ENCODE measurements at regions not wholly inside any gene's neighbourhood (a gene's known extent, or its start where the extent isn't known, plus 50 kb on each side); places are given as distances from the start of the nearest gene placed in this dataset.

DNA sequence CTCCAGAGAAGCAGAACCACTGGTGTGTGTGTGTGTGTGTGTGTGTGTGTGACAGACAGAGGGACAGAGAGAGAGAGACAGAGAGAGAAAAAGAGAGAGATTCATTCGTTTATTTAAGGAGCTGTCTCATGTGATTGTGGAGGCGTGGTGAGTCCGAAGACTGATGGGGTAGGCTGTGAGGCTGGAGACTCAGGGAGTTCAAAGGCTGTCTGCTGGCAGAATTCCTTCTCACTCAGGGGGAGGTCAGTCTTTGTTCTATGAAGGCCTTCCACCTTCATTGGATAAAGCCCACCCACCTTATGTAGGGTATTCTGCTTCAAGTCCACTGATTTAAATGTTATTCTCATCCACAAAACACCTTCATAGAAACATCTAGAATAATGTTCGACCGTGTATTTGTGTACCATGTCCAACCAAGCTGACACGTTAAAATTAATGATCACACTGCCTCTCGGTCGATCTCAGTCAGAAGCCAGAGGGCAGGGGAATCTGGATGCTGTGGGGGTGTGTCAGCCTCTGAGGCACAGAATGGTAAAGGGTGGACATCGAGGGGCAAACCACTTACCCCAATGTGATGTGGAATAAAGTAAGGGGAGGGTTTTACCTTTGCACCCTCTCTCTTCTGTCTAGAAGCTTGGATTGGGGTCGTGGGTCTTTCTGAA is 275.6 kb downstream of the SLC4A3 start:
- H3K9me3 ChIP-seq (ENCODE audit: control insufficient read depth in 5 of 5, low read length in 5 of 5), result no peaks in the 10 kb centered on the region

DNA sequence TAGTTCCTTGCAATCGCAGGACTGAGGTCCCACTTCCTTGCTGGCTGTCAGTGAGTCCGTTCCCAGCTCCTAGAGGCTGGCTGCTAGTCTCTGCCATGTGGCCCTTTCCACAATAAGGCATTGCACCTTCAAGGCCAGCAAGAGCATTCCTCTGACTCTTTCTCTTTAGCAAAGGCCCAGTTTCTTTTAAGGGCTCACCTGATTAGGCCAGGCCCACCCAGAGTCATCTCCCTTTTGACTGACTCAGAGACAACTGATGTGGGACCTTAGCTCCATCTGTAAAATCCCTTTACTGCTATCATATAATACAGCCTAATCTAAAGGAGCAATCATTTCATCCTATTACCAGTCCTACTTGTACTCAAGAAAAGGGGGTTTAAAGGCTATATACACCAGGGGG is 278.2 kb downstream of the SLC4A3 start:
- no peak overlapping the region for H3K9ac ChIP-seq (ENCODE audit: low read length in 5 of 5)
- no peaks in the 10 kb centered on the region for H3K4me1 ChIP-seq (ENCODE audit: control insufficient read depth in 5 of 5, insufficient read depth in 5 of 5, low read length in 5 of 5)
- H3K9me3 ChIP-seq (ENCODE audit: control insufficient read depth in 5 of 5, low read length in 5 of 5), result no peaks in the 10 kb centered on the region
- H3K27ac ChIP-seq (ENCODE audit: low read depth, low read length), result no peak overlapping the region
- H3K27me3 ChIP-seq (ENCODE audit: control insufficient read depth in 5 of 5, insufficient read depth in 4 of 5, low read length in 5 of 5), result no peaks in the 10 kb centered on the region
- no peak overlapping the region for H3K4me3 ChIP-seq (ENCODE audit: low read depth in 1 of 5, low read length in 5 of 5)
- H3K36me3 ChIP-seq (ENCODE audit: control insufficient read depth in 5 of 5, insufficient read depth in 5 of 5, low read length in 5 of 5), result no peaks in the 10 kb centered on the region

More for the DNA sequence above, 275.6 kb downstream of the SLC4A3 start:
- Histone ChIP-seq H3K4me3 (ENCODE audit: low read depth in 1 of 5, low read length in 5 of 5) (no peak overlapping the region), H3K27me3 (ENCODE audit: control insufficient read depth in 5 of 5, insufficient read depth in 4 of 5, low read length in 5 of 5) (no peaks in the 10 kb centered on the region), H3K4me1 (ENCODE audit: control insufficient read depth in 5 of 5, insufficient read depth in 5 of 5, low read length in 5 of 5) (no peaks in the 10 kb centered on the region), H3K27ac (ENCODE audit: low read depth, low read length) (no peak overlapping the region), H3K9ac (ENCODE audit: low read length in 5 of 5) (no peak overlapping the region), H3K36me3 (ENCODE audit: control insufficient read depth in 5 of 5, insufficient read depth in 5 of 5, low read length in 5 of 5) (no peaks in the 10 kb centered on the region)

GRCh38 chr2:219906114-219907010 is 278.9 kb downstream of the SLC4A3 start:
- H3K4me1 ChIP-seq (ENCODE audit: control insufficient read depth in 5 of 5, insufficient read depth in 5 of 5, low read length in 5 of 5), result no peaks in the 10 kb centered on the region

GRCh38 chr2:219907011-219907365 is 279.6 kb downstream of the SLC4A3 start:
- Histone ChIP-seq H3K9ac (ENCODE audit: low read length in 5 of 5) (no peak overlapping the region), H3K27ac (ENCODE audit: low read depth, low read length) (no peak overlapping the region), H3K9me3 (ENCODE audit: control insufficient read depth in 5 of 5, low read length in 5 of 5) (no peaks in the 10 kb centered on the region), H3K4me3 (ENCODE audit: low read depth in 1 of 5, low read length in 5 of 5) (no peak overlapping the region), H3K4me1 (ENCODE audit: control insufficient read depth in 5 of 5, insufficient read depth in 5 of 5, low read length in 5 of 5) (no peaks in the 10 kb centered on the region), H3K36me3 (ENCODE audit: control insufficient read depth in 5 of 5, insufficient read depth in 5 of 5, low read length in 5 of 5) (no peaks in the 10 kb centered on the region), H3K27me3 (ENCODE audit: control insufficient read depth in 5 of 5, insufficient read depth in 4 of 5, low read length in 5 of 5) (no peaks in the 10 kb centered on the region)

More at GRCh38 chr2:219906114-219907010, 278.9 kb downstream of the SLC4A3 start:
- Histone ChIP-seq H3K27ac (ENCODE audit: low read depth, low read length) (no peak overlapping the region), H3K9ac (ENCODE audit: low read length in 5 of 5) (no peak overlapping the region), H3K9me3 (ENCODE audit: control insufficient read depth in 5 of 5, low read length in 5 of 5) (no peaks in the 10 kb centered on the region), H3K27me3 (ENCODE audit: control insufficient read depth in 5 of 5, insufficient read depth in 4 of 5, low read length in 5 of 5) (no peaks in the 10 kb centered on the region), H3K4me3 (ENCODE audit: low read depth in 1 of 5, low read length in 5 of 5) (no peak overlapping the region), H3K36me3 (ENCODE audit: control insufficient read depth in 5 of 5, insufficient read depth in 5 of 5, low read length in 5 of 5) (no peaks in the 10 kb centered on the region)

GRCh38 chr2:219908538-219908937 is 281.1 kb downstream of the SLC4A3 start:
- H3K27ac ChIP-seq (ENCODE audit: low read depth, low read length), result no peak overlapping the region
- no peak overlapping the region for H3K4me3 ChIP-seq (ENCODE audit: low read depth in 1 of 5, low read length in 5 of 5)
- H3K9me3 ChIP-seq (ENCODE audit: control insufficient read depth in 5 of 5, low read length in 5 of 5), result no peaks in the 10 kb centered on the region
- H3K9ac ChIP-seq (ENCODE audit: low read length in 5 of 5), result no peak overlapping the region
- no peaks in the 10 kb centered on the region for H3K4me1 ChIP-seq (ENCODE audit: control insufficient read depth in 5 of 5, insufficient read depth in 5 of 5, low read length in 5 of 5)
- no peaks in the 10 kb centered on the region for H3K36me3 ChIP-seq (ENCODE audit: control insufficient read depth in 5 of 5, insufficient read depth in 5 of 5, low read length in 5 of 5)
- H3K27me3 ChIP-seq (ENCODE audit: control insufficient read depth in 5 of 5, insufficient read depth in 4 of 5, low read length in 5 of 5), result no peaks in the 10 kb centered on the region

DNA sequence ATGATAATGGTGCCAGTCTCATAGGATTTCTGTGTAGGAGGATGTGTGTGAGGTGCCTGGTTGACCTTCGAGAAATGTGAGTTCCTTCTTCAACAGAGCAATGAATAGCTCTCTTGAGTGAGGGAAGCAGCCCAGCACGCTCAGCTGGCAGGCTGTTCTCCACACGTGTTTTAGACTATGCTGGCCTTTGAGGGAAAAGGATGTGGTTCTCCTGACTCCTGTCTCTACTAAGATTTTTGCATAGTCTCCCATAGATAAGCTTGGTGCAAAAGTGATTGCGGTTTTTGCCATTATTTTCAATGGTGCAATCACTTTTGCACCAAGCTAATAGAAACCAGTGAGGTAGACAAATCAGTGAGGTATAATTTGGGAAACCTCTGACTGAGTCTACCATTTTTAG is 284.1 kb downstream of the SLC4A3 start:
- H3K27ac ChIP-seq (ENCODE audit: low read depth, low read length), result no peak overlapping the region
- no peaks in the 10 kb centered on the region for H3K4me1 ChIP-seq (ENCODE audit: control insufficient read depth in 5 of 5, insufficient read depth in 5 of 5, low read length in 5 of 5)
- H3K9me3 ChIP-seq (ENCODE audit: control insufficient read depth in 5 of 5, low read length in 5 of 5), result no peaks in the 10 kb centered on the region
- no peak overlapping the region for H3K4me3 ChIP-seq (ENCODE audit: low read depth in 1 of 5, low read length in 5 of 5)
- H3K9ac ChIP-seq (ENCODE audit: low read length in 5 of 5), result no peak overlapping the region
- no peaks in the 10 kb centered on the region for H3K36me3 ChIP-seq (ENCODE audit: control insufficient read depth in 5 of 5, insufficient read depth in 5 of 5, low read length in 5 of 5)
- H3K27me3 ChIP-seq (ENCODE audit: control insufficient read depth in 5 of 5, insufficient read depth in 4 of 5, low read length in 5 of 5), result no peaks in the 10 kb centered on the region

DNA sequence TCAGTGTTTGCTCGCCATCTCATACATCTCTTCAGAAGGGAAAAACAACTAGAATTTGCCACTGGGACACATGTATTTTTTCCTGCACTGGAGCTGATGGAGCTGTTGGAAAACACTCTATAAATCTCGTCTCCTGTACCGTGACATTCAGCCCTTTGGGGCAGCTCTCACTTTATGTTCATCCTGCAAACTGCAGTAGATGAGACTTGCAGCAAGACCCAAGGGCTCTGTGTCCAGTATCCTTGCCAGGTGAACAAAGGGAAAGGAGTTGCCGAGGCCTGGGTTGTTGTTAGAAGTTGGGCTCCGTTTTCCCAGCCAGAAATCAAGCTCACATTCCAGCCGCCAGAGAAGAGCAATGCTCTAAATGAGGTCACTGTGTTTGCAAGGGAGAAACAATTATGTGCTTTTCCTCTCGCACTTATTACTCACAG is 285.1 kb downstream of the SLC4A3 start:
- no peaks in the 10 kb centered on the region for H3K4me1 ChIP-seq (ENCODE audit: control insufficient read depth in 5 of 5, insufficient read depth in 5 of 5, low read length in 5 of 5)
- H3K27me3 ChIP-seq (ENCODE audit: control insufficient read depth in 5 of 5, insufficient read depth in 4 of 5, low read length in 5 of 5), result no peaks in the 10 kb centered on the region
- no peaks in the 10 kb centered on the region for H3K9me3 ChIP-seq (ENCODE audit: control insufficient read depth in 5 of 5, low read length in 5 of 5)
- H3K4me3 ChIP-seq (ENCODE audit: low read depth in 1 of 5, low read length in 5 of 5), result peak overlapping the region in 1 of 5 donors; percentile 10
- H3K9ac ChIP-seq (ENCODE audit: low read length in 5 of 5), result no peak overlapping the region
- H3K27ac ChIP-seq (ENCODE audit: low read depth, low read length), result no peak overlapping the region
- no peaks in the 10 kb centered on the region for H3K36me3 ChIP-seq (ENCODE audit: control insufficient read depth in 5 of 5, insufficient read depth in 5 of 5, low read length in 5 of 5)

DNA sequence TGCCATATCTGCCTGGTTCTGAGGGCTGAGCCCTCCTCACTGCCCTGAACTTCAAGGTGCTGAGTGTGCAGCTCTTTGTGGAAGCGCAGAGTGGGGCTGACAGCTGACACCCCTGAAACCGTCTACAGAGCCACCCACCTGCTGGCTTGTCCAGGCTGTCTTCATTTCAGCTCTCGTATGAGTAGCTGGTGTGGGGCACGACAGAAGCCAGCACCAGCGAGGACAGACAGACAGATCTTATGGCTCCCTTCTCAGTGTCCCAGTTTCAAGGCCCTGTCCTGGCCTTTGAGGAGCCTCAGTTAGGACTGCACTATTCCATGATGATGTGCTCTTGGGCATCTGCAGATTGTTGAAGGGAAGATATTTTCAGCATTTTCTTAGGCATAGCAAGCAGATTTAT is 287.1 kb downstream of the SLC4A3 start:
- no peak overlapping the region for H3K4me3 ChIP-seq (ENCODE audit: low read depth in 1 of 5, low read length in 5 of 5)
- no peaks in the 10 kb centered on the region for H3K4me1 ChIP-seq (ENCODE audit: control insufficient read depth in 5 of 5, insufficient read depth in 5 of 5, low read length in 5 of 5)
- H3K27ac ChIP-seq (ENCODE audit: low read depth, low read length), result no peak overlapping the region
- no peaks in the 10 kb centered on the region for H3K36me3 ChIP-seq (ENCODE audit: control insufficient read depth in 5 of 5, insufficient read depth in 5 of 5, low read length in 5 of 5)
- no peak overlapping the region for H3K9ac ChIP-seq (ENCODE audit: low read length in 5 of 5)
- no peaks in the 10 kb centered on the region for H3K27me3 ChIP-seq (ENCODE audit: control insufficient read depth in 5 of 5, insufficient read depth in 4 of 5, low read length in 5 of 5)
- H3K9me3 ChIP-seq (ENCODE audit: control insufficient read depth in 5 of 5, low read length in 5 of 5), result no peaks in the 10 kb centered on the region

- H3K4me3 ChIP-seq (ENCODE audit: low read depth in 1 of 5, low read length in 5 of 5), result no peak overlapping the region
- peaks cover 0 to 3% (median 0%) of the 10 kb centered on the region in 5 donors for H3K27me3 ChIP-seq (ENCODE audit: control insufficient read depth in 5 of 5, insufficient read depth in 4 of 5, low read length in 5 of 5)
- H3K4me1 ChIP-seq (ENCODE audit: control insufficient read depth in 5 of 5, insufficient read depth in 5 of 5, low read length in 5 of 5), result no peaks in the 10 kb centered on the region
- H3K27ac ChIP-seq (ENCODE audit: low read depth, low read length), result no peak overlapping the region
- no peak overlapping the region for H3K9ac ChIP-seq (ENCODE audit: low read length in 5 of 5)
- H3K36me3 ChIP-seq (ENCODE audit: control insufficient read depth in 5 of 5, insufficient read depth in 5 of 5, low read length in 5 of 5), result no peaks in the 10 kb centered on the region
- H3K9me3 ChIP-seq (ENCODE audit: control insufficient read depth in 5 of 5, low read length in 5 of 5), result no peaks in the 10 kb centered on the region
Measured at GRCh38 chr2:219916281-219916680, 288.9 kb downstream of the SLC4A3 start.

- Histone ChIP-seq H3K9ac (ENCODE audit: low read length in 5 of 5) (no peak overlapping the region), H3K36me3 (ENCODE audit: control insufficient read depth in 5 of 5, insufficient read depth in 5 of 5, low read length in 5 of 5) (no peaks in the 10 kb centered on the region), H3K27me3 (ENCODE audit: control insufficient read depth in 5 of 5, insufficient read depth in 4 of 5, low read length in 5 of 5) (peaks cover 0 to 3% (median 0%) of the 10 kb centered on the region in 5 donors), H3K4me1 (ENCODE audit: control insufficient read depth in 5 of 5, insufficient read depth in 5 of 5, low read length in 5 of 5) (no peaks in the 10 kb centered on the region), H3K4me3 (ENCODE audit: low read depth in 1 of 5, low read length in 5 of 5) (no peak overlapping the region), H3K9me3 (ENCODE audit: control insufficient read depth in 5 of 5, low read length in 5 of 5) (no peaks in the 10 kb centered on the region), H3K27ac (ENCODE audit: low read depth, low read length) (no peak overlapping the region)
Measured at GRCh38 chr2:219916726-219917440, 289.5 kb downstream of the SLC4A3 start.

Measured in subcutaneous abdominal adipose tissue (tissue), 5 donors.